K562 (cell line): ENCODE measurements at regions not wholly inside any gene's neighbourhood (a gene's known extent, or its start where the extent isn't known, plus 50 kb on each side); places are given as distances from the start of the nearest gene placed in this dataset.

Source experiments
- ATAC-seq: fragments of 200-7000 bp; cut with Tn5 transposase; 3 replicates; pipeline ENCODE4 v1.9.1; 2020; ENCODE audit warnings: moderate library complexity
- BruUV-seq: library from RNA; stranded (reverse); fragments of 400-500 nt; replicated peaks from 2 replicates; lab custom pipeline; 2021; lab: Mats Ljungman, UMichigan
- CTCF ChIA-PET: fragments of 300-600 bp; formaldehyde crosslinking; extraction: SDS; loops from one replicate; lab custom pipeline; 2021; ENCODE audit warnings: low intra/inter-chr PET ratio; lab: Yijun Ruan, JAX
- POLR2A ChIA-PET: fragments of 300-600, 350-650 bp; sonication (Branson Sonifier 250); formaldehyde crosslinking; extraction: SDS; loops from one replicate; lab custom pipeline; 2021; ENCODE audit warnings: antibody characterized with exemption, inconsistent platforms; lab: Yijun Ruan, JAX
- DNase-seq, 4 experiments: peaks; one replicate each; pipeline versions ENCODE4 v3.0.0 to v3.0.0-alpha.2; 2011 to 2018; ENCODE audit warnings: low spot score in 3 of 4, mixed read lengths in 3 of 4; ENCODE audit errors: extremely low read depth in 1 of 4
- FAIRE-seq: peaks from 2 replicates; lab custom pipeline; 2011; peaks lifted over from hg19 to GRCh38; lab: Jason Lieb, UNC
- H2AFZ ChIP-seq: 2 replicates; pipeline ENCODE4 v1.6.0; 2011; ENCODE audit warnings: low read depth, low read length, control low read depth, inconsistent platforms
- H3K27ac ChIP-seq: fragments of 200-600 bp; 3 replicates; pipeline ENCODE4 v1.8.0; 2011; ENCODE audit warnings: low read depth, mild to moderate bottlenecking, control low read depth, inconsistent platforms, low read length, moderate library complexity, mixed read lengths; ENCODE audit errors: extremely low read depth
- H3K27me3 ChIP-seq, 2 experiments: fragments of 300-600 bp in 1 of 2; 2 replicates in 1 of 2; 3 replicates in 1 of 2; pipeline versions ENCODE4 v1.6.0 to v1.8.0; 2011; ENCODE audit warnings: inconsistent platforms in 2 of 2, low read length in 2 of 2, mild to moderate bottlenecking in 1 of 2, mixed read lengths in 1 of 2, moderate library complexity in 1 of 2; ENCODE audit not compliant: control insufficient read depth in 2 of 2, insufficient read depth in 2 of 2
- H3K36me3 ChIP-seq: fragments of 300-600 bp; 3 replicates; pipeline ENCODE4 v1.8.0; 2011; ENCODE audit warnings: mild to moderate bottlenecking, low read length, inconsistent platforms; ENCODE audit not compliant: control insufficient read depth, insufficient read depth
- H3K4me1 ChIP-seq, 2 experiments: fragments of 200-600 bp in 1 of 2; replicated peaks in 1 of 2; 2 replicates in 1 of 2; 3 replicates in 1 of 2; pipeline versions ENCODE4 v1.5.1 to v1.8.0; 2011; ENCODE audit warnings: inconsistent platforms in 2 of 2, low read length in 2 of 2, mild to moderate bottlenecking in 1 of 2, mixed read lengths in 1 of 2, moderate library complexity in 1 of 2; ENCODE audit not compliant: control insufficient read depth in 2 of 2, insufficient read depth in 2 of 2
- H3K4me2 ChIP-seq: 2 replicates; pipeline ENCODE4 v1.6.1; 2011; ENCODE audit warnings: low read length, control low read depth, inconsistent platforms, mixed read lengths; ENCODE audit not compliant: insufficient read depth
- H3K4me3 ChIP-seq: fragments of 200-600 bp; sonication (generic), shearing (Covaris generic); 2 replicates; pipeline ENCODE4 v1.5.1; 2016; ENCODE audit warnings: control low read depth, inconsistent platforms
- H3K79me2 ChIP-seq: fragments of 200-600 bp; 3 replicates; pipeline ENCODE4 v1.8.0; 2011; ENCODE audit warnings: low read length, inconsistent platforms; ENCODE audit not compliant: control insufficient read depth, insufficient read depth
- H3K9ac ChIP-seq, 2 experiments: 2 replicates each; pipeline versions ENCODE4 v1.6.0 to v1.6.1; 2011; ENCODE audit warnings: low read depth in 2 of 2, low read length in 2 of 2, control low read depth in 1 of 2, inconsistent platforms in 1 of 2, mild to moderate bottlenecking in 1 of 2, mixed read lengths in 1 of 2; ENCODE audit not compliant: insufficient read depth in 1 of 2
- H3K9me1 ChIP-seq: one replicate; pipeline ENCODE4 v1.6.0; 2011; ENCODE audit warnings: inconsistent platforms, mild to moderate bottlenecking, low read length, moderate library complexity; ENCODE audit not compliant: control insufficient read depth, insufficient read depth
- H3K9me3 ChIP-seq: replicated peaks from 2 replicates; pipeline ENCODE4 v1.5.1; 2011; ENCODE audit warnings: low read depth, low read length, inconsistent platforms; ENCODE audit not compliant: control insufficient read depth, insufficient read depth
- H4K20me1 ChIP-seq: replicated peaks from 2 replicates; pipeline ENCODE4 v1.6.1; 2011; ENCODE audit warnings: low read length, inconsistent platforms, mixed read lengths; ENCODE audit not compliant: control insufficient read depth, insufficient read depth
- ELF4 ChIP-seq: fragments of 450-650 bp; formaldehyde crosslinking; IDR thresholded peaks from 2 replicates; pipeline ENCODE4 v1.4.0; 2022; ENCODE audit warnings: missing genetic modification characterization
- ESRRA ChIP-seq: fragments of 450-650 bp; IDR thresholded peaks from 2 replicates; pipeline ENCODE4 v1.6.1; 2014; ENCODE audit warnings: low read depth, mild to moderate bottlenecking, moderate library complexity, borderline replicate concordance
- FOSL1 ChIP-seq: fragments of 200-800 bp; sonication (Bioruptor generic); conservative IDR thresholded peaks from 2 replicates; pipeline ENCODE4 v1.6.1; 2016; ENCODE audit warnings: missing genetic modification characterization, missing compliant biosample characterization
- NCOA2 ChIP-seq, 2 experiments: fragments of 450-650 bp; IDR thresholded peaks; 2 replicates each; pipeline ENCODE4 v1.6.1; 2018; ENCODE audit warnings: mild to moderate bottlenecking in 2 of 2, moderate library complexity in 1 of 2; ENCODE audit not compliant: partially characterized antibody in 2 of 2
- RBM17 ChIP-seq: fragments of 200-400 bp; formaldehyde crosslinking; IDR thresholded peaks from 2 replicates; pipeline ENCODE4 v1.6.1; 2017; ENCODE audit warnings: low read depth, mild to moderate bottlenecking, low read length, borderline replicate concordance
- ZBTB34 ChIP-seq: fragments of 250-450 bp; sonication (Bioruptor Pico); IDR thresholded peaks from 2 replicates; pipeline ENCODE4 v1.8.0; 2021; ENCODE audit warnings: mild to moderate bottlenecking, moderate library complexity
- WGBS: fragments of 100-300 bp; shearing (Covaris generic); methylation state at CpG from one replicate; pipeline ENCODE4 v1.1.6; 2016; ENCODE audit warnings: low coverage, mixed read lengths; ENCODE audit not compliant: insufficient coverage; ENCODE audit errors: missing lambda C conversion rate; 5-methylcytosine and 5-hydroxymethylcytosine counted together
- in situ Hi-C: fragments of 300-500 bp; cut with MboI; formaldehyde crosslinking; loops from 4 replicates; pipeline ENCODE4 v1.15.0; 2018; ENCODE audit warnings: inconsistent platforms, mixed read lengths
- intact Hi-C: fragments of 100-400 bp; cut with micrococcal nuclease; formaldehyde crosslinking; loops from 2 replicates; pipeline ENCODE4 v1.14.2; 2022

GRCh38 chr11:82003024-82003423 is 730.6 kb downstream of the FAM181B start:
- no peak for TF ChIP-seq NCOA2 (IDR thresholded peaks at IDR 0.05; ENCODE audit: partially characterized antibody in 2 of 2)
- TF ChIP-seq ELF4 (CRISPR knock-in tag) = no peak
- no peak for TF ChIP-seq FOSL1
- TF ChIP-seq ESRRA = no peak
- no peak for TF ChIP-seq ZBTB34
- no peak for TF ChIP-seq RBM17
- H3K4me2 ChIP-seq = no peak overlapping the region
- ATAC-seq = no peak
- no peak overlapping the region for H3K27ac ChIP-seq
- H2AFZ ChIP-seq = no peak overlapping the region
- no TSS peak for BruUV-seq
- no peaks in the 10 kb centered on the region for H3K27me3 ChIP-seq
- no peaks in the 10 kb centered on the region for H3K36me3 ChIP-seq
- CTCF ChIA-PET = interaction anchor here (0.7 kb wide), 1 partner anchor 11 kb away, joined by 3 read pairs; no protein-coding TSS in a partner anchor
- no peak overlapping the region for H3K9ac ChIP-seq
- H3K4me1 ChIP-seq = no peaks in the 10 kb centered on the region
- POLR2A ChIA-PET = no interaction called here
- intact Hi-C loops (no loop called here), in situ Hi-C loops (no loop called here)
- no peaks in the 10 kb centered on the region for H4K20me1 ChIP-seq
- FAIRE-seq = no peak
- H3K79me2 ChIP-seq = no peaks in the 10 kb centered on the region
- H3K9me3 ChIP-seq = no peaks in the 10 kb centered on the region
- no peaks in the 10 kb centered on the region for H3K9me1 ChIP-seq
- no peak overlapping the region for H3K4me3 ChIP-seq
- DNase-seq = no peak
- WGBS = 1% methylated on average over 8 of the region's 8 CpGs
